SK-N-DZ (cell line): ENCODE measurements at regions not wholly inside any gene's neighbourhood (a gene's known extent, or its start where the extent isn't known, plus 50 kb on each side); places are given as distances from the start of the nearest gene placed in this dataset.

Source experiments
- DNase-seq: peaks from one replicate; pipeline ENCODE4 v3.0.0-alpha.2; 2015; ENCODE audit warnings: low spot score

GRCh38 chr12:5227708-5228373 is 184.2 kb downstream of the KCNA5 start:
- no peak for DNase-seq

DNA sequence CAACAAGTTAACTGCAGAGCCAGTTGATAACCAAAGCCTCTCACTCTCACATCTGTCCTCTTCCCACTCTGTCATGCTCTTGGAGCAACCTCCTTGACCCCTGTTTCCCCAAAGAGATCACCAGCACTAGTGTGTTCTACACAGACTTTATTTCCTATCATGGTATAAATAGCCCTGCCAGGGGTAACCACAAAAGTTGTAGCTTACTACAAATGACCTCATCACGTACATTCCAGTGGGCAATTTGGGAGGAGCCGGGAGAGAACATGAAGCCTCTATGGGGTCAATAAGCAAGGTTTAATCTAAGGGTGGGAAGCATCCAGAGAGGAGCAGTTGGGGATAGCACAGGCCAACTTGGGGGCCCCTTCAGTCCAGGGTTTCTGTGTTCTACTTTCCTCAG is 186.5 kb downstream of the KCNA5 start:
- DNase-seq, result no peak

DNA sequence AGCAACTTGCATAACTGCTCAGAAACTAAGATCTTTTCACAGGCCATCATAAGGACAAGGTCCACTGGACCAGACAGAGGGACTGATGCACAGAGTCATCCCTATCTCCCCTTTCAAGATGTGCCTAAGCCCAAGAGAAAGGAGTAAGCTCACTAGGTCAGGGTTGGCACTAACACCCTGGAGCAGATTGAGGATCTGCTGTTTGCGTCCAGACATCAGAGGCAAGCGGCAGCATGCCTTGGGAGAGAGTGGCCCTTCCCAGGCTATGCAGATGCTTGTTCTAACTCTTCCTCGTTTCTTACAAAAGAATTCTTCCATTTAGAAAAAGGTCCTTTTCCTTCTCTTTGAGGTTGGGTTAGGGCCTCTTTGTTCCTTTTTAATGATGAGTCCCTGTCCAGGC is 187.2 kb downstream of the KCNA5 start:
- no peak for DNase-seq

GRCh38 chr12:5232291-5232690 is 188.6 kb downstream of the KCNA5 start:
- no peak for DNase-seq

DNA sequence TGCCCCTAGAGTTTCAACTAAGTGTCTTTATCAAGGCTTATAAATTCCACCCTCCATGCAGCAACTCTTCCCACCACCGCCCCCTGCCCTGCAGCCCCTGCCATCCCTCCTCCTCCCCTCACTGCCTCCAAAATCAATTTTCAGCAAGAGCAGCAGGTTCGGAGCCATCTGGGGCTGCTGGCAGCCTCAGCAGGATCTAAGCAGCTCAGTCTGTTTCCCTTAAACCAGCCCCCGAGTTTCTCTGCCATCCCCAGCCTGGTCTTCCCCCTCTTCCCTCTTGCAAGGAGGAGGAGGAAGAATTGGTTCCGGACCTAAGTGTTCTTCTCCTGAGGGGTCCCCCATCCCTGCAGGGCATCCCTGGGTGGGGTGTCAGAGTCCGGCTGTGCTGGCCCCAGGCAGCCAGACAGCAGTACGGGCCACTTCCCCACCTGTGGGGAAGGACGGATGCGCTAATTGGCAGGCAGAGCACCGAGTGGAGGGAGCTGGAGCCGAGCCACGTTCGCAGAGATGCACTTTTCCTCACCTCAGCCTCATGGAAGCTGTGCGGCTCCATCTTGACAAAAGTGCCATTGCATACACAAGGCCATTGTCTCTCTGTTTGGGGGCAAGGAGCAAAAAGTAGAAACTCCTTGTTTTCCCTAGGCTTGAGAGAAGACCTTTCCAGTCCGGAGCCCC is 189.3 kb downstream of the KCNA5 start:
- no peak for DNase-seq

DNA sequence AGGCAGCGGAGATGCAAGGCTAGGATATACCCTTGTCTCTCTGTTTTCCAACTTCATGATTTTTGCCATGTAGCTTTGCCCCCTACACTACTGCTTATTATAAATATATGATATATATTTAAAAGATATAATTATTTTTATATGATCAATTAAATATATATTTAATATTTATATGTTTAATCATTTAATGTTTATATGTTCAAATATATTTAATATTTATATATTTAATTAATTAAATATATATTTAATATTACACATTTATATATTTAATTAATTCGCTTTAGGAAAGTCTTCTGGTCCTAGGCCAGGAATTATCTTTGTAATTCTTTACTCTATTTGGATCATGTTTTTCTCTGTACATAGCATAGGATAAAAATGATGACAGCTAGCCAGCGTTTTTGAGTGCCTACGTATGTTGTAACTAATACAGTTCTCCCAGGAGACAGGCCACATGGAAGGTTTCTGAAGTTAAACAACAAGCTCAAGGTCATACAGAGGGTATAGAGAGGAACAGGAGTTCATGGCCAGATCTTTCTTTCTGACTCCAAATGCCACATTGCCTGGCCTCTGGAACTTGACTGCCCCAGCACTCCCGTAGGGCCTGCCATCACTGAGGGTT is 192.5 kb downstream of the KCNA5 start:
- no peak for DNase-seq

GRCh38 chr12:5242440-5242839 is 189.5 kb upstream of the NTF3 start:
- no peak for DNase-seq

DNA sequence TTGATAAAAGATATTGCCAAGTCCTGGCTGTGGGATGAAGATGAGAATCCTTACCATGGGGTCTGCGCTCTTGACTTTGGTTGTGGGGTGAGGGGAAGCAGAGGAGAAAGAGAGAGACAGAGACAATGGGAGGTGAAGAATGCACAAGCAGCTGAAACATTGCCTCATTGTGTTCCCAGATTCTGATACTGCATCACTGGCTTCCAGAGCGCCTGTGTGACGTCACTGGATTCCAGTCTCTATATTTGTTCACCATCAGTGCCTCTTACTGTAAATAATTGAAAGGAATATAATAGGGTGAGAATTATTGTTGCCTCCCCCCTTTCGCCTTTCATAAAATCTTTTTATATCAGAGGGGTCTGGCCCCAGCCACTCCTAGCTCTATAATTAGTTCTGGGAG is 188.9 kb upstream of the NTF3 start:
- DNase-seq, result no peak

DNA sequence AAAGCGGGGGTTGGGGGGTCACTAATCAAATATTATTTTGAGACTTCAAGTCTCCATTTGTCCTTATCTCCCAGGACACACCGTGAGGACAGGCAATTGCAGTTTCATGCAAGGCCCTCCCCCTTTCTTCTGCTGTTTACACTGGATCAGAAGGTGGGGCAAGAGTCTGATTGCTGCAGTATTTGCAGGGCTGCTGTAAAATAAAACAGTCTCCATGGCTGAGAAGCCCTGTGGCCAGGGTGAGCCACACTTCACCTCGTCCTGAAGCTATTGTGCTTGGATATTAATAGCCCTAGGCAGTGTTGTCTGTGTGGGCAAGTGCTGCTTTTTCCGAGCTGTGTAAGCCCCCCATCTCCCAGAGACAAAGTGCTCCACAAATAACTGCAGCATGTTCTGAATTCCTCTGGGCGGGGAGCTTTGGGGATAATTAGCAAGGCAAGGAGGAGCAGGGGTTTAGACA is 187.4 kb upstream of the NTF3 start:
- no peak for DNase-seq

DNA sequence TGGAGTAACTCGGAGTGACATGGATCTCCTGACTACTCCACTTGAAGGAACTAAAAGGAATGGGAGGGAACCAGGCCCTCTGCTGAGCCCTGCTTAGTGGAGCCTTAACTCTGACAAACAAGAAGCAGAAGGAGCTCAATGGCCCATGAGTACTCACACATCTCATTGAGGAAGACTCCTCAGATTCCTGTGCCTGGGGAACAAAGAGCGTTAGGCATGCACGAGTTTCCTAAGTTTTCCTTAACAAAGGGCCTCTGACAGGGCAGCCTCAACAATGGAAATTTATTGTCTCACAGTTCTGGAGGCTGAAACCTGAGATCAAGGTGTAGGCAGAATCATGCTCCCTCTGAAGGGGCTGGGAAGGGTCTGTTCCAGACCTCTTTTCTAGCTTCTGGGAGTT is 185.7 kb upstream of the NTF3 start:
- no peak for DNase-seq

GRCh38 chr12:5247144-5247543 is 184.8 kb upstream of the NTF3 start:
- DNase-seq, result no peak

GRCh38 chr12:5248230-5248629 is 183.7 kb upstream of the NTF3 start:
- no peak for DNase-seq

GRCh38 chr12:5248999-5249526 is 182.8 kb upstream of the NTF3 start:
- DNase-seq, result no peak

DNA sequence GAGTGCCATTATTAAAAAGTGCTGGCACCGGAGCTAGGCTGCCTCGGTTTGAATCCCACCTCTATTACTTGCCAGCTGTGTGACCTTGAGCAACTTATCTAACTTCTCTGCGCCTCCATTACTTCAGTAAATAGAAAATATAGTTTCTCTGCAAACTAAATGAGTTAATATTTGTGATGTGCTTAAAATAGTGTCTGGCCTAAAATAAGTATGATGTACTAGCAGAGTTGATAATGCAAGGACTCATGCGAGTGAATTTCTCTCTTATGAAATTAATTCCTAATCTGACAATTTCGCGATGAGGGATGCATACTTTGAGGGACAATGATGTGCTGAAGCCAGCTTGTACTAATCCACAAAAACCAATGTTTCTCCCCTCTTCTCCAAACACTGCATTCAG is 180.8 kb upstream of the NTF3 start:
- no peak for DNase-seq

GRCh38 chr12:5251786-5252185 is 180.1 kb upstream of the NTF3 start:
- DNase-seq, result no peak

DNA sequence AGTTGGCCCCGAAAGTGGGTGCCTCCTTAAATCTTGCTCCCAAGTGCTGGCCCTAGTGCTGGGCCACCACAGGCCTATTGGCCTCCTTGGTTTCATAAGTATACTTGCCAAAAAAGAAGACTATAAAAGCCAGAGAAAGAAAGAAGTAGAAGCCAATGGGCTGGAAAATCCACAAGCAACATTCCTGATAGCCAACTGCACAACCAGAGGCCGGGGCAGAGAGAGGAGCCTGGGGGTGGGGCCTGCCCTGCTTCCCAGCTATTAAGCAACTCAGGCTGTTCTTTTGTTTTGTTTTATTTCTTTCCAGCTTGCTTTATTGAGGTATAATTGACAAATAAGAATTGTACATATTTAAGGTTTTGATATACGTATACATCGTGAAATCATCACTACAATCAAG is 177.2 kb upstream of the NTF3 start:
- DNase-seq, result no peak

- no peak for DNase-seq
These were observed 174.0 kb upstream of the NTF3 start for GRCh38 chr12:5257763-5258495.

DNA sequence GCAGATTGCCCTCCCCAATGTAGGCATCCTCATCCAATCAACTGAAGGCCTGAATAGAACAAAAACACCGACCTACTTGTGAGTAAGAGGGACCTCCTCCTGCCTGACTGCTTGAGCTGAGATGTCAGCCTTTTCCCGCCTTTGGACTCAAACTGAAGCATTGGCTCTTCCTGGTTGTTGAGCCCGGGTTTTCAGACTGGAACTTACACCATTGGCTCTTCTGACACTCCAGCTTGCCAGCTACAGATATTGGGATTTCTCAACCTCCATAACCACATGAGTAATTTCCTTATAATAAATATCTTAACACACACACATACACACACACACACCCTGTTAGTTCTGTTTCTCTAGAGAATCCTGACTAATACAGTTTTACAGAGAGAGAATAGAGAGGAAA is 173.4 kb upstream of the NTF3 start:
- DNase-seq, result no peak

- no peak for DNase-seq
These were observed 173.0 kb upstream of the NTF3 start for GRCh38 chr12:5258926-5259325.

GRCh38 chr12:5259523-5259922 is 172.4 kb upstream of the NTF3 start:
- no peak for DNase-seq

DNA sequence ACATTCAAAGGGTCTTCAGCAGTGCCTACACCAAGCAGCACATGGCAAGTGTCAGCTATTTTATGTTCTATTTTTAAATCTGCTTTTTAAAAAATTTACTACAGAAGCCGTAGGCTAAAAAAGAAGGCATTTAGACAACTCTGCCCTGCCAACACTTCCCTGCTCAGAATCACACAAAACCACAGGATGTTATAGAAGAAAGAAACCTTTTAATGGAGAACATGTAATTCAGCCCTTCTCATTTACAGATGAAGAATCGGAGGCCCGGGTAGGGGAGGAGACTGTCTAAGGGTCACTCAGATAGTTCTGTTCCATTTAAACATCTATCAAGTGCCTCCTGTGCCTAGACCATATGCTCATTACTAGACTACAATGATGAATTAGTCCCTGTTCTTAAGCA is 171.8 kb upstream of the NTF3 start:
- DNase-seq, result no peak

- DNase-seq, result no peak
These were observed 171.3 kb upstream of the NTF3 start for GRCh38 chr12:5260591-5261086.
